ENCODE measurements at regions not wholly inside any gene's neighbourhood (a gene's known extent, or its start where the extent isn't known, plus 50 kb on each side); places are given as distances from the start of the nearest gene placed in this dataset.
A peak's percentile ranks its signal among the peaks of the same experiment; 100 is the strongest.

DNA sequence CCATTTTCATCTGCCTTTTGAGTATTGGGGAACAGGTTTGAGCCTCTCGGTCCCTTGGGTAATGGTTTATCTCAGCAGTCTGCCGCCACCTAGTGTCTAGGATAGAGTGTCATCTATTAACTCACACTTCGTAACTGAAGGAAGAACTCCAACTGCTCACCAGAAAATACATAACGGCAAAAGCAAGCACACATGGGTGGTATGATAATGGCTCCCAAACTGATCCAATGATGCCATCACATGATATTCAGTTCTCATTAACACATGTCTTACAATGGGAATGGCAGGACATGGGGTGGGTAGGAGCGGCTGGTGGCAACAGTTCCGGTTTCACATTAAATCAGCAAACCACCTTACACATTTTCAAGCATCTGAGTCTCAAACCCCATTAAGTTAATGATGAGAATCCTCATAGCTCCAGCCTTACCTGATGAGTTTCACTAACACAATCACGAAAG lies 110.7 kb upstream of the PHACTR1 start:
- Histone ChIP-seq H3K27ac (no peak overlapping the region), H3K9me3 (ENCODE audit: control insufficient read depth, low read length) (no peaks in the 10 kb centered on the region), H3K36me3 (ENCODE audit: control insufficient read depth, insufficient read depth, low read length) (no peaks in the 10 kb centered on the region), H3K4me3 (ENCODE audit: low read depth, low read length) (no peak overlapping the region), H3K4me2 (ENCODE audit: low read length) (no peak overlapping the region), H3K27me3 (ENCODE audit: control insufficient read depth, insufficient read depth, low read length) (no peaks in the 10 kb centered on the region), H3K9ac (no peak overlapping the region), H2AFZ (no peak overlapping the region), H3K4me1 (no peaks in the 10 kb centered on the region), H3K79me2 (no peaks in the 10 kb centered on the region)
- TF ChIP-seq, protein P1, sequence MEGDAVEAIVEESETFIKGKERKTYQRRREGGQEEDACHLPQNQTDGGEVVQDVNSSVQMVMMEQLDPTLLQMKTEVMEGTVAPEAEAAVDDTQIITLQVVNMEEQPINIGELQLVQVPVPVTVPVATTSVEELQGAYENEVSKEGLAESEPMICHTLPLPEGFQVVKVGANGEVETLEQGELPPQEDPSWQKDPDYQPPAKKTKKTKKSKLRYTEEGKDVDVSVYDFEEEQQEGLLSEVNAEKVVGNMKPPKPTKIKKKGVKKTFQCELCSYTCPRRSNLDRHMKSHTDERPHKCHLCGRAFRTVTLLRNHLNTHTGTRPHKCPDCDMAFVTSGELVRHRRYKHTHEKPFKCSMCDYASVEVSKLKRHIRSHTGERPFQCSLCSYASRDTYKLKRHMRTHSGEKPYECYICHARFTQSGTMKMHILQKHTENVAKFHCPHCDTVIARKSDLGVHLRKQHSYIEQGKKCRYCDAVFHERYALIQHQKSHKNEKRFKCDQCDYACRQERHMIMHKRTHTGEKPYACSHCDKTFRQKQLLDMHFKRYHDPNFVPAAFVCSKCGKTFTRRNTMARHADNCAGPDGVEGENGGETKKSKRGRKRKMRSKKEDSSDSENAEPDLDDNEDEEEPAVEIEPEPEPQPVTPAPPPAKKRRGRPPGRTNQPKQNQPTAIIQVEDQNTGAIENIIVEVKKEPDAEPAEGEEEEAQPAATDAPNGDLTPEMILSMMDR (IDR thresholded peaks at IDR 0.05) = peak; percentile 55

DNA sequence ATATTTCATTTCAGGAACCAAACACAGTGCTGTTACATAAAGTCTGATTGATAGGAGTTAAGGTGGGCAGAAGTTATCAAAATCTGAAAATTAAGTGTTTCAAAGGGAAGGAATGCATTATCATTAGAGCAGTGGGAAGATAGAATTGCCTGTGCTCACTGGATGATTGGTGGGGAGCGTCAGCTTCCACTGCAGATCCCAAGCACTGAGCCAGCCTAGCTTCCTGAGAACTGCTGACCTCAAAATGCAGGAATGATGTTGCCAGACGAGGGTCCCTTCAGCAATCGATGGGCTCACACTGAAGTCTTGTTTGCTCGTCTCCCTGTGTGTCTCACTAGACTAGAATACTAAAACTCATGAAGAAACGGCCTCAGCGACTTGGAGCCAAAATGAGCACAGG lies 110.0 kb upstream of the PHACTR1 start:
- no peak overlapping the region for H3K4me3 ChIP-seq (ENCODE audit: low read depth, low read length)
- no peaks in the 10 kb centered on the region for H3K27me3 ChIP-seq (ENCODE audit: control insufficient read depth, insufficient read depth, low read length)
- H3K9me3 ChIP-seq (ENCODE audit: control insufficient read depth, low read length) = no peaks in the 10 kb centered on the region
- no peaks in the 10 kb centered on the region for H3K79me2 ChIP-seq
- no peak overlapping the region for H3K9ac ChIP-seq
- no peaks in the 10 kb centered on the region for H3K4me1 ChIP-seq
- H3K27ac ChIP-seq = no peak overlapping the region
- no peak overlapping the region for H3K4me2 ChIP-seq (ENCODE audit: low read length)
- H2AFZ ChIP-seq = no peak overlapping the region
- H3K36me3 ChIP-seq (ENCODE audit: control insufficient read depth, insufficient read depth, low read length) = no peaks in the 10 kb centered on the region
- TF ChIP-seq, protein P1 (IDR thresholded peaks at IDR 0.05) = no peak

- H3K9me3 ChIP-seq (ENCODE audit: control insufficient read depth, low read length) = no peaks in the 10 kb centered on the region
- H3K4me1 ChIP-seq = no peaks in the 10 kb centered on the region
- H3K9ac ChIP-seq = no peak overlapping the region
- H2AFZ ChIP-seq = no peak overlapping the region
- TF ChIP-seq, protein P1 (IDR thresholded peaks at IDR 0.05) = no peak
- H3K27ac ChIP-seq = no peak overlapping the region
- H3K27me3 ChIP-seq (ENCODE audit: control insufficient read depth, insufficient read depth, low read length) = no peaks in the 10 kb centered on the region
- H3K36me3 ChIP-seq (ENCODE audit: control insufficient read depth, insufficient read depth, low read length) = no peaks in the 10 kb centered on the region
- H3K4me3 ChIP-seq (ENCODE audit: low read depth, low read length) = no peak overlapping the region
- H3K4me2 ChIP-seq (ENCODE audit: low read length) = no peak overlapping the region
- H3K79me2 ChIP-seq = no peaks in the 10 kb centered on the region
These were observed 108.3 kb upstream of the PHACTR1 start for GRCh38 chr6:12608016-12608860.

GRCh38 chr6:12608874-12609273 lies 107.7 kb upstream of the PHACTR1 start:
- no peaks in the 10 kb centered on the region for H3K36me3 ChIP-seq (ENCODE audit: control insufficient read depth, insufficient read depth, low read length)
- TF ChIP-seq, protein P1 (IDR thresholded peaks at IDR 0.05) = no peak
- H3K27ac ChIP-seq = no peak overlapping the region

DNA sequence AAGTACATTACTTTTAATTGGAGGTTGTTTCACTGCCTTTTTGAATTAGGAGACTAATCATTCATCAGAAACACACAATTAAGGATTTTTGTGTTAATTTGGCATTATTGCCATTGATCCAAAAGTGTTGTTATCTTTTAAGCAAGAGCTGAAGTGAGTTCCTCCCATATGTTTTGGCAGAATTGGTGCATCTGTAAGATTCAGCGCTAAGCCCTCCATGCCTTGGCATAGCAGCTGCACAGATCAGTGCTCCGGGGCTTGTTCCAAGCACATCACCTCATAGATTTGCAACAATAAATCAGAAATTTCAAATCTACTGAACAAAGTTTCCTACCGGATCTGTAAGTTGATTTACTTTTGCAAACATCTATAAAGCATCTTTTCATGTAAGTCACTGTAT lies 106.8 kb upstream of the PHACTR1 start:
- Histone ChIP-seq H3K9ac (no peak overlapping the region), H3K36me3 (ENCODE audit: control insufficient read depth, insufficient read depth, low read length) (no peaks in the 10 kb centered on the region), H3K27ac (no peak overlapping the region), H3K4me1 (no peaks in the 10 kb centered on the region), H3K4me2 (ENCODE audit: low read length) (no peak overlapping the region), H3K79me2 (no peaks in the 10 kb centered on the region), H3K4me3 (ENCODE audit: low read depth, low read length) (no peak overlapping the region), H3K9me3 (ENCODE audit: control insufficient read depth, low read length) (no peaks in the 10 kb centered on the region), H3K27me3 (ENCODE audit: control insufficient read depth, insufficient read depth, low read length) (no peaks in the 10 kb centered on the region), H2AFZ (no peak overlapping the region)
- TF ChIP-seq, protein P1 (IDR thresholded peaks at IDR 0.05) = no peak

More at GRCh38 chr6:12608874-12609273, 107.7 kb upstream of the PHACTR1 start:
- H3K79me2 ChIP-seq = no peaks in the 10 kb centered on the region
- no peaks in the 10 kb centered on the region for H3K9me3 ChIP-seq (ENCODE audit: control insufficient read depth, low read length)
- no peak overlapping the region for H3K4me2 ChIP-seq (ENCODE audit: low read length)
- no peak overlapping the region for H2AFZ ChIP-seq
- no peak overlapping the region for H3K4me3 ChIP-seq (ENCODE audit: low read depth, low read length)
- H3K27me3 ChIP-seq (ENCODE audit: control insufficient read depth, insufficient read depth, low read length) = no peaks in the 10 kb centered on the region
- no peaks in the 10 kb centered on the region for H3K4me1 ChIP-seq
- H3K9ac ChIP-seq = no peak overlapping the region
